Right atrium auricular region (tissue), 2 donors: ENCODE measurements at regions not wholly inside any gene's neighbourhood (a gene's known extent, or its start where the extent isn't known, plus 50 kb on each side); places are given as distances from the start of the nearest gene placed in this dataset.
"Not testable (repeated sequence)": the region's sequence is repeated elsewhere in the genome, so short reads cannot be mapped to it uniquely, and the experiment has no call there.

ENCODE experiments used
- DNase-seq: peaks from one replicate; pipeline ENCODE4 v3.0.0-alpha.2; 2019; ENCODE audit warnings: low spot score
- H3K27ac ChIP-seq, 2 donors: fragments of 200-600 bp; sonication (generic); 1 replicate in 1 of 2; 2 replicates in 1 of 2; pipeline ENCODE4 v1.5.1; 2016 to 2019
- H3K27me3 ChIP-seq, 2 donors: fragments of 200-600 bp; sonication (generic); one replicate each; pipeline versions ENCODE4 v1.5.1 to v1.6.0; 2017 to 2019
- H3K36me3 ChIP-seq: fragments of 200-600 bp; sonication (generic); one replicate; pipeline ENCODE4 v1.5.1; 2016
- H3K4me1 ChIP-seq, 2 donors: fragments of 200-600 bp; sonication (generic); one replicate each; pipeline versions ENCODE4 v1.5.1 to v1.6.0; 2017 to 2019
- H3K4me3 ChIP-seq, 2 donors: fragments of 200-600 bp; sonication (generic); 1 replicate in 1 of 2; 2 replicates in 1 of 2; pipeline ENCODE4 v1.5.1; 2017 to 2019; ENCODE audit warnings: mild to moderate bottlenecking in 1 of 2, moderate library complexity in 1 of 2
- H3K9me3 ChIP-seq, 2 donors: fragments of 200-600 bp; sonication (generic); one replicate each; pipeline ENCODE4 v1.5.1; 2019
- CTCF ChIP-seq, 2 donors: fragments of 200-600 bp; sonication (generic); IDR thresholded peaks; one replicate each; pipeline ENCODE4 v1.5.1; 2019; ENCODE audit warnings: antibody characterized with exemption in 2 of 2

GRCh38 chr16:86075839-86076440 lies 177.0 kb downstream of the IRF8 start:
- Histone ChIP-seq H3K9me3 (no peaks in the 10 kb centered on the region), H3K27me3 (no peaks in the 10 kb centered on the region), H3K36me3 (no peaks in the 10 kb centered on the region), H3K4me3 (no peak overlapping the region), H3K4me1 (no peaks in the 10 kb centered on the region), H3K27ac (no peak overlapping the region)
- TF ChIP-seq CTCF (IDR thresholded peaks at IDR 0.05): no peak
- no peak for DNase-seq

- no peak overlapping the region for H3K27ac ChIP-seq
Observed at GRCh38 chr16:86076606-86077005, 177.6 kb downstream of the IRF8 start.

GRCh38 chr16:86077243-86077940 lies 178.4 kb downstream of the IRF8 start:
- Histone ChIP-seq H3K9me3 (no peaks in the 10 kb centered on the region), H3K4me1 (no peaks in the 10 kb centered on the region), H3K4me3 (no peak overlapping the region), H3K27ac (no peak overlapping the region), H3K27me3 (no peaks in the 10 kb centered on the region), H3K36me3 (no peaks in the 10 kb centered on the region)
- no peak for TF ChIP-seq CTCF (IDR thresholded peaks at IDR 0.05)
- no peak for DNase-seq

More at GRCh38 chr16:86076606-86077005, 177.6 kb downstream of the IRF8 start:
- DNase-seq: no peak
- Histone ChIP-seq H3K27me3 (no peaks in the 10 kb centered on the region), H3K4me1 (no peaks in the 10 kb centered on the region), H3K4me3 (no peak overlapping the region), H3K9me3 (no peaks in the 10 kb centered on the region), H3K36me3 (no peaks in the 10 kb centered on the region)
- no peak for TF ChIP-seq CTCF (IDR thresholded peaks at IDR 0.05)

GRCh38 chr16:86078121-86078600 lies 179.2 kb downstream of the IRF8 start:
- Histone ChIP-seq H3K27me3 (no peaks in the 10 kb centered on the region), H3K27ac (no peak overlapping the region), H3K4me1 (no peaks in the 10 kb centered on the region), H3K4me3 (no peak overlapping the region), H3K9me3 (no peaks in the 10 kb centered on the region), H3K36me3 (no peaks in the 10 kb centered on the region)
- no peak for DNase-seq
- TF ChIP-seq CTCF (IDR thresholded peaks at IDR 0.05): no peak

- not testable (repeated sequence) for DNase-seq, H3K4me3 ChIP-seq, H3K27me3 ChIP-seq, H3K4me1 ChIP-seq, H3K27ac ChIP-seq, H3K36me3 ChIP-seq, H3K9me3 ChIP-seq
Observed at GRCh38 chr16:86078711-86079110, 179.7 kb downstream of the IRF8 start.

GRCh38 chr16:86079255-86079885 lies 180.4 kb downstream of the IRF8 start:
- Histone ChIP-seq H3K36me3 (no peaks in the 10 kb centered on the region), H3K4me1 (no peaks in the 10 kb centered on the region), H3K9me3 (no peaks in the 10 kb centered on the region), H3K4me3 (no peak overlapping the region), H3K27me3 (no peaks in the 10 kb centered on the region), H3K27ac (no peak overlapping the region)
- DNase-seq: no peak
- TF ChIP-seq CTCF (IDR thresholded peaks at IDR 0.05): no peak
